Fibroblast of lung (primary cell): ENCODE measurements at regions not wholly inside any gene's neighbourhood (a gene's known extent, or its start where the extent isn't known, plus 50 kb on each side); places are given as distances from the start of the nearest gene placed in this dataset.

Experiments used
- DNase-seq, 2 donors: peaks; one replicate each; pipeline versions ENCODE4 v3.0.0 to v3.0.0-alpha.2; 2010; ENCODE audit warnings: low read depth in 2 of 2
- H2AFZ ChIP-seq: 2 replicates; pipeline ENCODE4 v1.5.1; 2012; ENCODE audit warnings: low read length, control low read depth, inconsistent platforms
- H3K27ac ChIP-seq: 2 replicates; pipeline ENCODE4 v1.5.1; 2011; ENCODE audit warnings: low read length, control low read depth; ENCODE audit not compliant: insufficient read depth
- H3K27me3 ChIP-seq: 2 replicates; pipeline ENCODE4 v1.5.1; 2011; ENCODE audit warnings: mild to moderate bottlenecking, low read length; ENCODE audit not compliant: control insufficient read depth, insufficient read depth
- H3K36me3 ChIP-seq: 2 replicates; pipeline ENCODE4 v1.5.1; 2011; ENCODE audit warnings: low read length; ENCODE audit not compliant: control insufficient read depth, insufficient read depth
- H3K4me1 ChIP-seq: 2 replicates; pipeline ENCODE4 v1.5.1; 2011; ENCODE audit warnings: low read length; ENCODE audit not compliant: control insufficient read depth, insufficient read depth; ENCODE audit errors: extremely low read depth
- H3K4me2 ChIP-seq: 2 replicates; pipeline ENCODE4 v1.5.1; 2011; ENCODE audit warnings: low read length, control low read depth; ENCODE audit not compliant: insufficient read depth; ENCODE audit errors: extremely low read depth
- H3K4me3 ChIP-seq, 4 experiments: fragments of 200-600 bp in 1 of 4; sonication (generic) in 1 of 4; replicated peaks in 1 of 4; 2 replicates each; pipeline ENCODE4 v1.5.1; 2011 to 2016; ENCODE audit warnings: low read length in 4 of 4, low read depth in 3 of 4, mild to moderate bottlenecking in 3 of 4, control low read depth in 2 of 4, inconsistent platforms in 1 of 4, mixed read lengths in 1 of 4; ENCODE audit not compliant: insufficient read depth in 1 of 4; ENCODE audit errors: control extremely low read depth in 1 of 4
- H3K79me2 ChIP-seq: 2 replicates; pipeline ENCODE4 v1.5.1; 2012; ENCODE audit warnings: mild to moderate bottlenecking, low read length, inconsistent platforms; ENCODE audit not compliant: control insufficient read depth, insufficient read depth
- H3K9ac ChIP-seq: 2 replicates; pipeline ENCODE4 v1.5.1; 2011; ENCODE audit warnings: mild to moderate bottlenecking, low read length, control low read depth; ENCODE audit not compliant: insufficient read depth
- H3K9me3 ChIP-seq: 2 replicates; pipeline ENCODE4 v1.5.1; 2012; ENCODE audit warnings: low read depth, low read length; ENCODE audit not compliant: control insufficient read depth, insufficient read depth
- H4K20me1 ChIP-seq: 2 replicates; pipeline ENCODE4 v1.5.1; 2011; ENCODE audit warnings: low read length; ENCODE audit not compliant: control insufficient read depth, insufficient read depth; ENCODE audit errors: extremely low read depth
- EZH2 ChIP-seq: IDR thresholded peaks from 2 replicates; pipeline ENCODE4 v1.5.1; 2012; ENCODE audit warnings: low read length, control low read depth, mild to moderate bottlenecking; ENCODE audit errors: missing control alignments
- TF ChIP-seq, protein P1 (sequence below), 2 donors: IDR thresholded peaks in 1 of 2; conservative IDR thresholded peaks in 1 of 2; 1 replicate in 1 of 2; 2 replicates in 1 of 2; pipeline ENCODE4 v1.5.1; 2011 to 2012; ENCODE audit warnings: low read length in 2 of 2, control low read depth in 1 of 2, inconsistent platforms in 1 of 2, low read depth in 1 of 2, mild to moderate bottlenecking in 1 of 2

DNA sequence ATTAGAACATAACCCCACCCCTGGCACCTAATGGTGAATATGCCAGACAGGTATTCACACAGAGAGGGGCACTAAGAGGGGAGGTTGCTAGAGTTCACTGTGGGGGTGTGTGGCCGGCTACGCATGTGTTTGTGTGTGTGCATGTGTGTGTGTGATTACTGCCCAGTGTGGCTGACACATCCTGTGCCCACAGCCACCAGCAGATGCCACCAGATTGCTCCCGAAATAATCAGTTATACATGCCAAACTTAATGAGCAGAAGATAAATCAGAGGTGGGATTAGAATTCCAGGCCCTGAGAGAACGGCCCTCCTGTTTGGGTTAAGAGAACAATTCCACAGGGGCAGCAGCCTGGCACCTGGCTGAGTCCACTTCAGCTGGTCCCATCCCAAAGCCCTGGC is 91.8 kb upstream of the TBCA start:
- Histone ChIP-seq H2AFZ (no peak overlapping the region), H3K4me2 (no peak overlapping the region), H3K36me3 (no peaks in the 10 kb centered on the region), H3K27me3 (peaks cover 11% of the 10 kb centered on the region), H3K27ac (no peak overlapping the region), H4K20me1 (no peaks in the 10 kb centered on the region), H3K9ac (no peak overlapping the region), H3K4me1 (no peaks in the 10 kb centered on the region), H3K4me3 (no peak overlapping the region), H3K79me2 (no peaks in the 10 kb centered on the region), H3K9me3 (no peaks in the 10 kb centered on the region)
- no peak for DNase-seq
- TF ChIP-seq EZH2 = no peak
- TF ChIP-seq, protein P1, sequence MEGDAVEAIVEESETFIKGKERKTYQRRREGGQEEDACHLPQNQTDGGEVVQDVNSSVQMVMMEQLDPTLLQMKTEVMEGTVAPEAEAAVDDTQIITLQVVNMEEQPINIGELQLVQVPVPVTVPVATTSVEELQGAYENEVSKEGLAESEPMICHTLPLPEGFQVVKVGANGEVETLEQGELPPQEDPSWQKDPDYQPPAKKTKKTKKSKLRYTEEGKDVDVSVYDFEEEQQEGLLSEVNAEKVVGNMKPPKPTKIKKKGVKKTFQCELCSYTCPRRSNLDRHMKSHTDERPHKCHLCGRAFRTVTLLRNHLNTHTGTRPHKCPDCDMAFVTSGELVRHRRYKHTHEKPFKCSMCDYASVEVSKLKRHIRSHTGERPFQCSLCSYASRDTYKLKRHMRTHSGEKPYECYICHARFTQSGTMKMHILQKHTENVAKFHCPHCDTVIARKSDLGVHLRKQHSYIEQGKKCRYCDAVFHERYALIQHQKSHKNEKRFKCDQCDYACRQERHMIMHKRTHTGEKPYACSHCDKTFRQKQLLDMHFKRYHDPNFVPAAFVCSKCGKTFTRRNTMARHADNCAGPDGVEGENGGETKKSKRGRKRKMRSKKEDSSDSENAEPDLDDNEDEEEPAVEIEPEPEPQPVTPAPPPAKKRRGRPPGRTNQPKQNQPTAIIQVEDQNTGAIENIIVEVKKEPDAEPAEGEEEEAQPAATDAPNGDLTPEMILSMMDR (conservative IDR thresholded peaks at IDR 0.05 in 1 of 2, IDR thresholded peaks at IDR 0.05 in 1 of 2; ENCODE audit: low read depth in 1 of 2, low read length in 2 of 2) = no peak

DNA sequence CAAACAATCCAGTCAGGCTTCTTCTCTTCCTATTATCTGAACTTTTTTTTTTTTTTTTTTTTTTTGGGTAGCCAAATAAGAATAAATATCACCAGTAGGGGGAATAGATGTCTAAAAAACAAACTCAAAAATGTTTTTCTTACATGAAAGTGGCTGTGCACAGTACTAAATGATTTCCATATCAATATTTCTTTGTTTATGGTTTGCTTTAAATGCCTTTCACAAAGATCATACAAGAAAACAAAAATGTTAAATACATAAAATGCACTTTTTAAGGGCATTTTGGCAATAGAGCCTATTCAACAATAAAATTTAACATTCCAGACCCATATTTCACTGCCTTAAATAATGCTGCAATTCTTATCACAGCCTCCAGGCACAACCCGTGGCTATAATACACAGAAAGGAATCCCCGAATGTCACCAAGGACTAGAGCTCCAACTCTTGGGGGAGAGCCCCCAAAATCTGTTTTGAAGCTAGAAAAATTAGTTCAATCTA is 91.1 kb upstream of the TBCA start:
- Histone ChIP-seq H3K9ac (no peak overlapping the region), H3K4me3 (no peak overlapping the region), H3K27ac (no peak overlapping the region), H3K36me3 (no peaks in the 10 kb centered on the region), H4K20me1 (no peaks in the 10 kb centered on the region), H3K4me1 (no peaks in the 10 kb centered on the region), H3K27me3 (peaks cover 11% of the 10 kb centered on the region), H3K9me3 (no peaks in the 10 kb centered on the region), H3K4me2 (no peak overlapping the region), H3K79me2 (no peaks in the 10 kb centered on the region), H2AFZ (no peak overlapping the region)
- TF ChIP-seq, protein P1 (conservative IDR thresholded peaks at IDR 0.05 in 1 of 2, IDR thresholded peaks at IDR 0.05 in 1 of 2; ENCODE audit: low read depth in 1 of 2, low read length in 2 of 2) = peak; percentile 44 to 53
- no peak for TF ChIP-seq EZH2
- DNase-seq = peak in 1 of 2 donors; percentile 54

- Histone ChIP-seq H3K27me3 (peaks cover 11% of the 10 kb centered on the region), H3K4me3 (no peak overlapping the region), H4K20me1 (no peaks in the 10 kb centered on the region), H3K36me3 (no peaks in the 10 kb centered on the region), H2AFZ (no peak overlapping the region), H3K27ac (no peak overlapping the region), H3K4me2 (no peak overlapping the region), H3K9me3 (no peaks in the 10 kb centered on the region), H3K9ac (no peak overlapping the region), H3K79me2 (no peaks in the 10 kb centered on the region), H3K4me1 (no peaks in the 10 kb centered on the region)
- TF ChIP-seq EZH2 = no peak
- TF ChIP-seq, protein P1 (conservative IDR thresholded peaks at IDR 0.05 in 1 of 2, IDR thresholded peaks at IDR 0.05 in 1 of 2; ENCODE audit: low read depth in 1 of 2, low read length in 2 of 2) = no peak
- DNase-seq = no peak
Measured at GRCh38 chr5:77866198-77866597, 90.1 kb upstream of the TBCA start.
